NCI-H1092 (cell line): ENCODE measurements at regions not wholly inside any gene's neighbourhood (a gene's known extent, or its start where the extent isn't known, plus 50 kb on each side); places are given as distances from the start of the nearest gene placed in this dataset.
A peak's percentile ranks its signal among the peaks of the same experiment; 100 is the strongest.
"Not testable (repeated sequence)": the region's sequence is repeated elsewhere in the genome, so short reads cannot be mapped to it uniquely, and the experiment has no call there.

ENCODE experiments used
- DNase-seq: peaks from one replicate; lab custom pipeline; 2025; lab: John Stamatoyannopoulos, UW

DNA sequence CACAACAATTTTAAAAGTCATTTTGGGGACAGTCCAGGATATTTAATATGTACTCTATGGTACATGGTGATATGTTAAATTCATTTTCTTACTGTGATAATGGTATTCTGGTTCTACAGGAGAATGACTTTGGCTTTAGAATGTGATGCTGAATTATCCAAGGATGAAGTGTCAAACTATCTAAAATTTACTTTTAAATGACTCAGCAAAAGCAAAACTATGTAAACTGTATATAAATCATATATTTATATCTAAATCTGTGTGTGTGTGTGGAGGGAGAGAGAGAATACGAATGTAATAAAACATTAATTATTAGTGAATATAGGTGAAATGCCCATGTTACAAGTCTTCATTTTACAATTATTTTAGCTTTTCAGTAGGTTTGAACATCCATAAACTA, 733.8 kb upstream of the CA10 start:
- DNase-seq, result no peak

DNA sequence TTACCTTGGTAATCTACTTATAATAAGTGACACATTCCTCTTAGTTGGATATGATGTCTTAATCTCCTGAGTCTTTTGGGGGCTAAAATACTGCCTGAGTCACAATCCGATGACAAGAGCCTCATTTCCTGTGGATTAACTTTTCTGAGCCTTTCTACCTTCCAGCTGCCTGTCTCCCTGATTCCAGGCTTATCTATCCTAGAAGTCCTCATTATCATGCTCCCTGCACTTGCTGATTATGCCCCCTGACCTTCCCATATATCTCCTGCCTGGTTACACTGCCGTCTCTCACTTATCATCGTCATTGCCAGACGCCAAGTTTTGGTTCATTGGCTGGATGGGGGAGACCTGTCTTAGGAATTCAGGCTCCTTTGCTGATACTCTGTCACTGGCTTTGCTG, 727.4 kb upstream of the CA10 start:
- DNase-seq, result no peak

DNA sequence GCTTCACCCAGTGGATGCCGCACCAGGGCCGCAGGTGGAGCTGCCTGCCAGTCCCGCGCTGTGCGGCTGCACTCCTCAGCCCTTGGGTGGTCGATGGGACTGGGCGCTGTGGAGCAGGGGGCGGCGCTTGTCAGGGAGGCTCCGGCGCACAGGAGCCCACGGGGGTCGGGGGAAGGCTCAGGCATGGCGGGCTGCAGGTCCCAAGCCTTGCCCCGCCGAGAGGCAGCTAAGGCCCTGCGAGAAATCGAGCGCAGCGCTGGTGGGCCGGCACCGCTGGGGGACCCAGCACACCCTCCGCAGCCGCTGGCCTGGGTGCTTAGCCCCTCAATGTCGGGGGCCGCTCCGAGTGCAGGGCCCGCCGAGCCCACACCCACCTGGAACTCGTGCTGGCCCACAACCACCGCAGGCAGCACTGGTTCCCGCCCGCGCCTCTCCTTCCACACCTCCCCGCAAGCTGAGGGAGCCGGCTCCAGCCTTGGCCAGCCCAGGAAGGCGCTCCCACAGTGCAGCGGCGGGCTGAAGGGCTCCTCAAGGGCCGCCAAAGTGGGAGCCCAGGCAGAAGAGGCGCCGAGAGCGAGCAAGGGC, 725.5 kb upstream of the CA10 start:
- not testable (repeated sequence) for DNase-seq

DNA sequence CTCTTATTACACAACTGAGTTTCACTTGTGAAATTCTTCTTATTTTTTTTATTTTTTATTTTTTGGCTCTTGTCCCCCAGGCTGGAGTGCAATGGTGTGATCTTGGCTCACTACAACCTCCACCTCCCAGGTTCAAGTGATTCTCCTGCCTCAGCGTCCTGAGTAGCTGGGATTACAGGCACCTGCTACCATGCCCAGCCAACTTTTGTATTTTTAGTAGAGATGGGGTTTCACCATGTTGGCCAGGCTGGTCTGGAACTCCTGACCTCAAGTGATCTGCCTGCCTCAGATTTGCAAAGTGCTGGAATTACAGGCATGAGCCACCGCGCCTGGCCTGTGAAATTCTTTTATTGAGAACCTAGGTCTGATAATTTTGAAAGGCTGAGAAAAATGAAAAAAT, 688.3 kb upstream of the CA10 start:
- not testable (repeated sequence) for DNase-seq

DNA sequence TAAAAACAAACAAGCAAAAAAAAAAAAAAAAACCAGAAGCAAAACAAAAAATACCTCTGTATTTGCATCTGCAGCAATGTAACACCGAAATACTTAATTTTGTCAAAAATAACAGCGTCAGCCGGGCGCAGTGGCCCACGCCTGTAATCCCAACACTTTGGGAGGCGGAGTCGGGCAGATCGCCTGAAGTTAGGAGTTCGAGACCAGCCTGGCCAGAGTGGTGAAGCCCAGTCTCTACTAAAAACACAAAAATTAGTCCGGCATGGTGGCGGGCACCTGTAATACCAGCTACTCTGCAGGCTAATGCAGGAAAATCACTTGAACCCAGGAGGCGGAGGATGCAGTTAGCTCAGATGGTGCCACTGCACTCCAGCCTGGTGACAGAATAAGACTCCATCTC, 683.5 kb upstream of the CA10 start:
- DNase-seq, result no peak

DNA sequence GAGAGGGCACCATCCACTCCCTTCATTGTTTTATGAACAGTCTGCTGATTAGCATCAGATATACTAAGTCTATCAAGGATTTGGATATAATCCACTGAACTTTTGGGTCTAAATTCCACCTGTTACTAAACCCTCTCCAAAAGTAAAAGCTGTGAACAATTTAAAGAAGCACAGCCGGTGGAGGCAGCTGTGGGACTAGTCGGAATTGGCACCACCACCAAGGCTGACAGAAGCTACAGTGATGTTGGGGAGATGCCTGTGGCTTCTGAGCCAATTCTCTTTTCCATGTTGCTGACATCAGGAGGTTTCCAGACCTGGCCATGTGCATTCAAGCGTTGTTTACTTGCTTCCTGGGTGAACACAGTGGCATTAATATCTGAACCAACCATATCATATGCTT, 679.0 kb upstream of the CA10 start:
- DNase-seq, result no peak

DNA sequence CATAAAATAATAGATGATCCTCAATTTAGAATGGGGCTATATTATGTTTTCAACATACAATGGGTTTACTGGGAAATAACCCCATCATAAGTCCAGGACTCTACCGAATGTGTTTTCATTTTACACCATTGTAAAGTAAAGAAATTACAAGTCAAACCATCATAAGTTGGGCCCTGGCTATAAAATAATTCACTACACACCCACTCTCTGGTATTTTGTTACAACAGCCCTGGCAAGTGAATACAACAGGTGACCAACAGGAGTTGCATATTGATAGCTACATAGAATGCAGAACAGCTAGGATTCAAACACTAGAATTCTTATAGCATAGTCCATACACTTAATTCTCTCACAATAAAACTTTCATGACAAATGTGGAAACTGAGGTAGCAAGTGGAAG, 673.0 kb upstream of the CA10 start:
- no peak for DNase-seq

DNA sequence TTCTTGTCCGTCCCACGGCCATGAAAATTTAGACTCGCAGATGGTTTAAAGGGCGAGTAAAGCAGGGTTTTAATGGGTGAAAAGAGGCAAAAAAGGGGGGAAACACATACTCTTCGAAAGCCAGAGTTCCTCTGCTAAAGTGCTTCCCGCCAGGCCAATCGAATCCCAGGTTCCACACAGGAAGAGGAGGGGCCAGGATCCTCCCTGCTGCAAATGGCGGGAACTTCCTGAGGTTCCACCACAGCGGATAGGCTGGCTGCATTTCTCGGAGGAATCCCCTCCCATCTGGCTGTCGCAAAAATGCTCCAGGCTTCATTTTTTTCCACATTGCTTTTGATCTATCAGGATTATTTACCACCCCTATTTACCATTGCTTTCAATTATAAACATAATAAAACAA, 670.1 kb upstream of the CA10 start:
- DNase-seq, result no peak

DNA sequence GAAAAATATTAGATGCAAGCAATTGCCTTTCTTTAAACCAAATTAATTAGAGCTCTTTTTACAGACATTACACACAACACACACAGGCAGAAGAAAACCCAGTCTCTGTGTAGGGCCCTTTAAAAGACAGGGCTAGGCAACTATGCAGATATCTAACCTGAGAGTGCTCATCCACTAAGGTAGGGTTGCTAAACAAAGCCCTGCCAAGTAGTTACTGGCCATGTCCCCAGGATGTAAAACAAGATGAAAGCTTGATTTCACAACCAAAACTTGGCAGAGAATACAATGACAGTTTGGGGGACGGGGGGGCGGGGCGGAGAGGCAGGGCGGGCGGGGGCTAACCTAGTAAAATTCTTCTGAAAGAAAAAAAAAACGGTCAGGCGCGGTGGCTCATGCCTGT, 669.0 kb upstream of the CA10 start:
- no peak for DNase-seq

DNA sequence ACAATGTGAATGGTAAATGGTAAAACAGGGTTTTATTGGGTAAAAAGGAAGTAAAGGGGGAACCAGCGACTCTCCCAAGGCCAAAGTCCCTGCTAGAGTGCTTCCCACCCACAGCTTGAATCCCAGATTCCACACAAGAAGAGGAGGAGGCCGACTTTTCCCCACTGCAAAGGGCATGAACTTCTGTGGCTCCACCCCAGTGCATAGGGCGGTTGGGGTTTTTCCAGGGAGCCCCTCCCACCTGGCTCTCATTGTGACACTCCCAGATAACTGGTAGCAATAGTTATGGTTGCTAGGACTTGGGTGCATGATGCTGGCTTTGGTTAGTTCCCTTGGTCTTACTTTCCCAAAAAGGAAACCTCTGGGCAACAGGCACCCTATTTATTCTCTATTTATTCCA, 666.0 kb upstream of the CA10 start:
- DNase-seq, result no peak

DNA sequence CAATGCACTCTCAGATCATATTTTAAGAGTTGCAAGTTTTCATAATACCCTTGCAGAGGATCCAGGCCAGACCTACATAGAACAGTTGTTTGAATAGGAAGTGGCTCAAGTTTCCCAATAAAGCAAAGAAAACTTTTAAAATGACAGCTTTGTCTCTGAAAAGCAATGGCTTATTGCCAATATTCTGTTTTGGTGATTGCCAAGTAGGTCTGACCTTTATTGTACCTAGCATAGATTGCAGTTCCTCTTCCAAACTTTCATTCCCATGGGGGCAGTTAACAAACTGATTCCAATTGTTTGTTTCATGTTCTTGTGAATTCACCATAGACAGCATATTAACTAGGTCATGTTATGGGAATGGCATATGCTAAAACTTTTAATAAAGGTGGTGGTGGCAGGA, 664.6 kb upstream of the CA10 start:
- DNase-seq, result no peak

DNA sequence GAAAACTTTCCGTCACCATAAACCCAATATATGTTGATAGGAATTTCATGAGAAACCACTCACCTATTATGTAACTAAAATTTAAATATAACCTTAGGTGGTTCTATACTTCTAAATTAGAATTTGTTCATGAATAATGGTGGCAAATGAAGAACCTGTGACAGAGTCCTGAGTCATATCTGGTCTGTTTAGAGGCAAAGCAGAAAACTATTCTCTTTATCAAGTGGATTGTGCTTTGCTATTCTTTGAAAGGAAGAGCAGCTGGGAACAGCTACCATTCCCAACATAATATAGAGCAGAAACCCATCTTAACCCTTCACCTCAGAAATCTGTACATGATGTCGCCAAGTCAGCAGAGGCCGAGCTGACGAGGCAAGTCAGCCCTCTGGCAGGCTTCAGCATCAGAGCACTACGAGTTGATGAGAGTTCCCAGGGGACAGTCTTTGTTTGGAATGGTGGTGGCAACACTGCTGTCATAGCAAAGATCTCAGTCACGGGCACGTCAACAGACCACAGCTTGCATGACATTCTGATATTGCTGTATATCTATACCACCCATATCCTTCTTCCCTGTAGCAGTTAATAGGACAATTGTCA, 631.9 kb upstream of the CA10 start:
- peak; percentile 0 for DNase-seq

DNA sequence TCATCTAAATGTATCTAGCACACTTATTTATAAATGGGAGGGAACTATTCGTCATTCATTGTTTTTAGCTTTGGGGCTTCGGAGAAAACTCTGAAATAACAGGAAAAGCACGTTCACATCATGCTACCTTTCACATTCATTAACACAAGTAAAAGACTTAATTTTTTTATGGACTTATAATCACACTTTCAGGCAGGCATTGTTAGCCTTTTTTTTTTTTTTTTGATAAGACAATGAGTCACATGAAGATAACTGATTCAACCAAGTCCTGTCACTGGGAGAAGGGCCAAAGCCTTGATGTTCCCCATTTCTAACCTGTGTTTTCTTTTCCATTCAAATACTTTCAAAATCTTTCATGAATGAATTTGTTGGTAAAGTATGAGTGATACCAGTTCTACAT, 631.3 kb upstream of the CA10 start:
- DNase-seq, result no peak

DNA sequence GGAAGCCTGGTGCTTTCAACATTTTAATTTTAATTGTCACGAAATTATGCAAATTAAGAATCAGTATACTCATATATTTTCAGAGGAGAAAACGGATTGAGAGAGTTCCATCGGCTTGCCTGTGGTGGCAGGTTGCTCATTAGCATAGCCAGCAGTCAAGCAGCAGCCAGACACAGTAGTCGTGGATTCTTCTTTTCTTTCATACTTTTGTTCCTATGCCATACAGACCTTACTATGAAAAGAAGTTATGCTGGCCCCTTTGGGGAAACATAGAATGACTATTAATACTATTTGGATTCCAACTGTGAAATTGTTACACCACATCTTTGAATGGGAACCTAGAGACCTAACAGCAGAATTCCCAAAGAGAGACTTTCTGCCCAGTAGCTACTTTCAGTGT, 617.7 kb upstream of the CA10 start:
- no peak for DNase-seq

DNA sequence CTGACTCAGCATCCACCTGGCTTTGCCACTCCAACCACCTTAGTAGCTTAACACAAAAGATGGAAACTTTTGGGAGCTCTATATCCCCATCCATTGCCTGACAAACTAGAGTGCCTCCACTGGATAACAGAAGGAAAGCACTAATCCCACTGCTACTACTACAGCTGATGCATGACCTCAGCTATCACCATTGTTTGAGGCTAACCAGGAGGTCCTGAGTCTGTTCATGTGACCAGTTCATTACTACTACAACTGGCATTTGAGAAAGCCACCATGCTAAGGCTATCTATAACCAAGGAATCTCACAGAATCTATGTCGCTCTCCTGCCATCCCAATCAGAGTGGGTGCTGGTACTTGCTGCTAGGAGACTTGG, 604.3 kb upstream of the CA10 start:
- DNase-seq, result no peak

DNA sequence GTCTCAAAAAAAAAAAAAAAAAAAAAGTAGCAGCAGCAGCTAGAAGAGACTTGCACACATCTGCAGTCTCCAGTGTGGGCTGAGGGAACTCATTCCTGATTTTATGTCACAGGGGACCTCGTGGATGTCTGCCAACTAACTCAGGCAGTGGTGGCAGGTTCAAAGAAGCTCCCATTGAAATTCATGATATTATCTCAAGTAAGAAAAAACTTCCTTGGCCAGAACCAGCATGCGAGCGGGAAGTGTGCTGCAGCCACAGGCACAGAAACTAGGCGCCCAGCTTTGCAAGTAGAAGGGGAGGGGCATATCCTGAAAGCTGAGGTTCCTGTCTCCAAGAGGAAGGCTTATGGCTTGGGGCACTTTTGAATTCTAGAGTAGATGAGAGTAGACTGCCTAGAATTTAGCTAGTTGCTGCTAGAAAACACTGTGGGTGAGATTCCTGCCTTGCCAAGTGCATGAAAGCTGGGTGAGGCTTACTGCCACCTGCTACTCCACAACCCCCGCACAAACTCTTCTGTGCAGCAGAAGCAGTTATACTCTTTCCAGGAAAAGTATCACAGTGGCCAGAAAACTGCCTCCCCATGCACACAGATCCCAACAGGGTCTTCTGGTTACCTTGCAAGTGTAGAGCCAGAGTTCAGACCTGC, 603.8 kb upstream of the CA10 start:
- no peak for DNase-seq

DNA sequence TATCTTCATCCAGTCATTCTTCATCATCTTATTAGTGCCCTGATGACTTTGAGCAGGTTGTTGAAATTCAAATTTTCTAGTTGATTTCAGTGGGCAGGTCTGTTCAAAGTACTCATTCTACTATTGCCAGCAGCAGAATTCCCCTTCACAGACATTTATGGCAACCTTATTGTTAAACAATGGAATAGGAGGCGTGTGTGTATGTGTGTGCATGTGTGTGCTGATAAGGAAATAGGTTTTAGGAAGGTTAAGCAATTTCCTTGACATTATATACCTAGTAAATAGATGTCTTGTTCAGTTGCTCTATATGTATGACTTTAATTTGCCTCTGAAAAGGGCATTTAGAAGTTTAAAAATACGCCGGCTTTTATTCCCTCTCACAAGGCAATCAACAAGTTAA, 601.4 kb upstream of the CA10 start:
- DNase-seq, result no peak

DNA sequence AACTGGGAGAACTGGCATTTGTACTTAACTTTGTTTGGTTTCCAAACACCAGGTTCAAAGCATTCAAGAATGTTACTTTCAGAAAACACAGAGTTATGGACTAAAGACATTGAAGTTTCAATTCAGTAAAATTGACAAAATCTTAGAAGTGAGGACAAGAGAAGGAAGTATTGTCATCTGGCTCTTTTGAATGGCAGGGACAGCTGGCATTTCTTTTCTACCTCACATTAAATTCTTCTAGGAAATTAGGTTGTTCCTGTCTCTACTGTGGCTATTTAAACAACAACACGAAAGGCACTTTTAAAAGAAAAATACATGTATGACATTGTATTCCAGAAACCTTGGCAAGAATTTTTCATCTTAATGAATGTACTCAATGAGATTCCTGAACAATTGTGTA, 600.0 kb upstream of the CA10 start:
- DNase-seq, result no peak

DNA sequence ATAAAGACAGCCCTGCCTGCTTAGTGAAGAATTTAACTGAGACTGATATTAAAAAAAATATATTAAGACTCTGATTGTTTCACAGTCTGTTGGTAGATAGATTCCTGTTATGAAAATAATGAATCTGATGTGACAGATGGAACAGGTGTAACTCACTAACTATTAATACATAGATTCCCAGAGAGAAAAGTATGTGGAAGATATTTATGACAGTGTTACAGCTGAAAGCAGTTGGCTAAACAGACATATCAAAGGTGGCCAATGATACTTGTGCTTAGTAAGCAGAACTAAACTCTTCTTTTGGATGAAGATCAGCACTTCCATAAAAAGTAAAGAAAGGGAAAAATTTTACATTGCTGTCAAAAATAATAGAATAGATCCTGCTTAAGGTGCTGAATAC, 598.2 kb upstream of the CA10 start:
- DNase-seq, result no peak

DNA sequence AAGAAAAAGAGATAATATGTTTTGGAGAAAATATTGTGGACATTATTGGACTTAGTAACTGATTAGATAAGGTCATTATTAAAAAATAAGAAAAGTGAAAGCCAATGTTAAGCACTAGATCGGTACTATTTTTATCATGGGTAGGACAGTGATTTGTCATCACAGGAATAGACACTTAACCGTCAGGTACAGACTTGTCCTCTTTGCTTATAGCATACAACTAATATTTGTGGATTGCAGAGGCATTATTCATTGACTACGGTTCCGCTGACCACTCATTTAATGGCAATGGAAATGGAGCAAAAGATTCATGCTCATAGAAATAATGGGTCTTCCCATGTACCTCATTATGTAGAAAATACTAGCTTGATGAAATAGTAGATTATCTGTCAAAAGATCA, 596.3 kb upstream of the CA10 start:
- DNase-seq, result no peak

DNA sequence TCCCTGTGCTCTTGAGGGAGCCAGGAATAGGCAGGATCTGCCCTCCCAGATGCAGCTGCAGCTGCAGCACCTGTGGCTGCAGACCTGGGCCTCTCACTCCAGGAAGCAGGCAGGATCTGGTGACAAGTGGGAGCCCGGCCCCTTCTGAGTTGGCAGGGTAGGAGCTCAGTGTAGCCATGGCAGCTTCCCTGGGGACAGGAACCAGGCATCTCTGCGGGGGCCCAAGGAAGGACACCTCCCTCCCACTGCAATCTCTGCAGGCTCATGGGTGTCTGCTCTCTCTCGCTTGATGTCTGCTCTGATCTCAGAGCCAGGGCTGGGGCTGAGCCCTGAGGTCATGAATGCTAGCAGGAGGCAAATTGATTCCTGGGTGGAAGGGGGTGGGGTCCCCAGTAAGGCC, 592.5 kb upstream of the CA10 start:
- DNase-seq, result no peak

DNA sequence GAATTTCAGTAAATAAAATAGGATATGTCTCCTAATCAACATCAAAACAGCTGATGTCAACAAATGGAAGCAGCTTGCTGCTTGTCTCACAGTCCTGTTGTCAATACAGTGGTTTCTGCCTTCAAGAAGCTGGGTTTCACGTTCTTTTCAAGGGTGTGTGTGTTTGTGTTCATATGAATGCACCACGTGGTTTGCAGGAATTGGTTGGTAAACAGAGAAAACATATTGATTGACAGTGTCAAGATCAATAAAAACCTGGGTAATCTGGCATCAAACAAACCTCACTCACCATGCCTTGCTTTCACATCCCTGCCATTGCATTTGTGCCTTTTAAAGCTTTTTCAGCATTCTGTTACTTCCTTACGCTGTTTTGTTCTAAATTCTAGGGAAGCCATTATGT, 585.7 kb upstream of the CA10 start:
- no peak for DNase-seq

DNA sequence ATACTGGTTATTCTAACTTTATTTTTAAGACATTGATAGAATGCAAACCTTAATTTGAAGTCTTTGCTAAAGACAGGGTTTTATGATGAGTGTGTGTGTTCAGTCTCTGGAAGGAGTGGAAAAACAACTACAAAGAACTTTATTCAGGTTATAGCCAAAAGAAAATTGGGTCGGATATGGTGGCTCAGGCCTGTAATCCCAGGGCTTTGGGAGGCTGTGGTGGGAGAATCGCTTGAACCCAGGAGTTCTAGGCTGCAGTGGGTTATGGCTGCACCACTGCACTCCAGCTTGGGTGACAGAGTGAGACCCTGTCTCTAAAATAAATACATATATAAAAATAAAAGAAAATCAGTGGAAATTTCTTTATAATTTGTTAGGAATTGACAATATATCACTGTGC, 581.5 kb upstream of the CA10 start:
- no peak for DNase-seq

DNA sequence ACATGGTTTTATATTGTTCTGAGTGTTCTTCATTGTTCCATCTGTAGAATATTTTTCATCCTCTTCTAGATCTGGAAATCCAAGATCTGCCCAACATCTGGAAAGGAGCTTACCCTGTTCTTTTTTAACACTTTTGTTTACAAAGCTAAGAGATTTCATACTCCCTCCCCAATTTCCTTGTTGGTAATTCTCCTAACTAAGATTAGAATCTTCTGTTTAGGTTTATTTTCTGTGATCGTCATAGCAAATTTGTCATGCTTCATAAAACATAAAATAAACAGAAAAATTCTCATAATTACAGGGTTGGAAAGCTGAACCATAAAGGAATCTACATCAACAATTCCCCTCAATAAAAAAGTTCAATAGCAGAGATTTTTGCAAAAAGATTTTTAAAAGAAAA, 580.3 kb upstream of the CA10 start:
- DNase-seq, result no peak
